ENCODE measurements at regions not wholly inside any gene's neighbourhood (a gene's known extent, or its start where the extent isn't known, plus 50 kb on each side); places are given as distances from the start of the nearest gene placed in this dataset.

DNA sequence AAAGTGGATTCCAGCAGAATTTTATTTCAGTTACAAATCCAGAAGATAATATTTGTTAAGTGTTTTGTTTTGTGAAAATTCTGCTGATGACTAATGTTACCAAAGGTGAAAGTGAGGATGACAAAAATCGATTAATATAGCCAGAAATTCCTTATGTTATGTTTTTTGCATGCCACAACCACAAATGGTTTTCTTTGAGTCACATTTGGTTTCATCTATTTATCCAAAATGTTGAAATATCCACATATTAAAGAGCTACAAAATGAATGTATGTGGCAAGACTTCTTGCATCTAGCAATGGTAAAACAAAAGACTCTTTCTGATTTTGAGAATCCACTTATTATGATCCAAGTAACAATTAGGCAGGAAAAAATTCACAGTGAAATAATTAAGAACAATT, 150.1 kb upstream of the LRRC4C start:
- no peak overlapping the region for H3K27ac ChIP-seq (ENCODE audit: low read depth, low read length)
- DNase-seq: no peak
- no peaks in the 10 kb centered on the region for H3K79me2 ChIP-seq (ENCODE audit: control insufficient read depth, insufficient read depth, low read length, poor library complexity)
- H2BK120ac ChIP-seq (ENCODE audit: insufficient read depth, low read length, poor library complexity): no peak overlapping the region
- H2AK5ac ChIP-seq (ENCODE audit: low read length): no peak overlapping the region
- H4K91ac ChIP-seq (ENCODE audit: low read depth, low read length): no peak overlapping the region
- no peak overlapping the region for H3K4me2 ChIP-seq (ENCODE audit: low read length)
- H3K9me3 ChIP-seq (ENCODE audit: insufficient read depth, low read depth, low read length): no peaks in the 10 kb centered on the region
- no peak overlapping the region for H3K9ac ChIP-seq (ENCODE audit: low read length)
- H3K36me3 ChIP-seq (ENCODE audit: control insufficient read depth in 1 of 2, insufficient read depth in 2 of 2, low read length in 2 of 2): peaks cover 0 to 1% of the 10 kb centered on the region in 2 experiments
- no peaks in the 10 kb centered on the region for H3K79me1 ChIP-seq (ENCODE audit: low read length)
- no peaks in the 10 kb centered on the region for H3K4me1 ChIP-seq (ENCODE audit: control insufficient read depth in 1 of 2, insufficient read depth in 2 of 2, low read length in 2 of 2)
- no peaks in the 10 kb centered on the region for H3K27me3 ChIP-seq (ENCODE audit: insufficient read depth, low read length)
- H4K12ac ChIP-seq (ENCODE audit: low read depth, low read length): no peak overlapping the region
- H4K8ac ChIP-seq (ENCODE audit: low read depth, low read length): no peak overlapping the region
- no peak overlapping the region for H3K4me3 ChIP-seq (ENCODE audit: low read depth, low read length)
- no peak overlapping the region for H2BK12ac ChIP-seq (ENCODE audit: low read length)
- H3K23ac ChIP-seq (ENCODE audit: low read length): no peak overlapping the region
- H3K14ac ChIP-seq (ENCODE audit: low read length): no peak overlapping the region
- no peak overlapping the region for H2BK5ac ChIP-seq (ENCODE audit: low read depth, low read length, poor library complexity)
- H2AFZ ChIP-seq (ENCODE audit: insufficient read depth, low read length, poor library complexity): no peak overlapping the region
- no peak overlapping the region for H3K4ac ChIP-seq (ENCODE audit: low read depth, low read length)
- H3K18ac ChIP-seq (ENCODE audit: low read length): no peak overlapping the region
- no CpG with 5 or more reads among the region's 1 CpG for WGBS (ENCODE audit: extremely low coverage, insufficient coverage, insufficient read length)

DNA sequence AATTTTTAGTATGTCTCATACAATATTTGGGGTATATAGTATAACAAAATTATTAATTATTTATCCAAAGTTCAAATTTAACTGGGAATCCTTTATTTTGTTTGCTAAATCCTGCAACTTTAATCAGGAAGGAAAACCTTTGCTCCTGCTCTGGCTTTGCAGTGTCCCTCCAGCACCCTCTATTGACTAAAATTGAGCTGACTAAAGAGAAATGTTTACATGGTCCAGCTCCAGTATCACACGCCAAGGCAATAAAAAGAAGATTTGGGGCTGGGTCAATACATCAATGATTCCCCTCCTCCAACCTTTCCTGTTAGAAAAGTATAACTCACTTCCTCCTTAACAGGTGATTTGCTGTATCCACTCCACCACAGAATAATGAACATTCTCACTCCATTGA, 153.0 kb upstream of the LRRC4C start:
- Histone ChIP-seq H2BK120ac (ENCODE audit: insufficient read depth, low read length, poor library complexity) (no peak overlapping the region), H3K79me2 (ENCODE audit: control insufficient read depth, insufficient read depth, low read length, poor library complexity) (no peaks in the 10 kb centered on the region), H3K4ac (ENCODE audit: low read depth, low read length) (no peak overlapping the region), H4K12ac (ENCODE audit: low read depth, low read length) (no peak overlapping the region), H3K14ac (ENCODE audit: low read length) (no peak overlapping the region), H2AK5ac (ENCODE audit: low read length) (no peak overlapping the region), H3K23ac (ENCODE audit: low read length) (no peak overlapping the region), H2AFZ (ENCODE audit: insufficient read depth, low read length, poor library complexity) (no peak overlapping the region), H2BK5ac (ENCODE audit: low read depth, low read length, poor library complexity) (no peak overlapping the region), H3K9ac (ENCODE audit: low read length) (no peak overlapping the region), H4K91ac (ENCODE audit: low read depth, low read length) (no peak overlapping the region), H4K8ac (ENCODE audit: low read depth, low read length) (no peak overlapping the region), H3K27me3 (ENCODE audit: insufficient read depth, low read length) (no peaks in the 10 kb centered on the region), H3K36me3 (ENCODE audit: control insufficient read depth in 1 of 2, insufficient read depth in 2 of 2, low read length in 2 of 2) (peaks cover 0 to 1% of the 10 kb centered on the region in 2 experiments), H3K9me3 (ENCODE audit: insufficient read depth, low read depth, low read length) (no peaks in the 10 kb centered on the region), H3K4me1 (ENCODE audit: control insufficient read depth in 1 of 2, insufficient read depth in 2 of 2, low read length in 2 of 2) (no peaks in the 10 kb centered on the region), H2BK12ac (ENCODE audit: low read length) (no peak overlapping the region), H3K79me1 (ENCODE audit: low read length) (no peaks in the 10 kb centered on the region), H3K4me3 (ENCODE audit: low read depth, low read length) (no peak overlapping the region), H3K27ac (ENCODE audit: low read depth, low read length) (no peak overlapping the region), H3K18ac (ENCODE audit: low read length) (no peak overlapping the region), H3K4me2 (ENCODE audit: low read length) (no peak overlapping the region)
- no peak for DNase-seq
- WGBS (ENCODE audit: extremely low coverage, insufficient coverage, insufficient read length): no CpG with 5 or more reads among the region's 1 CpG

DNA sequence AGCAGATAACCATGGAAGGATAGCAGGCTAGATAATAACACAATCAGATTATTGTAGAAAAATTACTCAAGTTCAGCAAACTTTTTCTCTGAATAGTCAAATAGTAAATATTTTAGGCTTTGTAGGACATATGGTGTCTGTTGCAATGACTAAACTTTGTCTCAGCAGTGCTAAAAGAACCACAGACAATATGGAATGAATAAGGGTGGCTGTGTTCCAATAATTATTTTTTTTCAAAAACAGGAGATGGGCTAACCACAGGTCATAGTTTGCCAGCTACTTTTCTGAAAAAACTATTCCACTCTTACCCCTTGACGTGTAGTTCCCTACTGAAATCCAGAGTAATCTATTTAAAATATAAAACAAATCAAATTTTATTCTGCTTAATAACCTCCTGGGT, 153.9 kb upstream of the LRRC4C start:
- H4K8ac ChIP-seq (ENCODE audit: low read depth, low read length): no peak overlapping the region
- H3K14ac ChIP-seq (ENCODE audit: low read length): no peak overlapping the region
- no peaks in the 10 kb centered on the region for H3K9me3 ChIP-seq (ENCODE audit: insufficient read depth, low read depth, low read length)
- H3K79me1 ChIP-seq (ENCODE audit: low read length): no peaks in the 10 kb centered on the region
- no peak overlapping the region for H2BK5ac ChIP-seq (ENCODE audit: low read depth, low read length, poor library complexity)
- no peak overlapping the region for H2AFZ ChIP-seq (ENCODE audit: insufficient read depth, low read length, poor library complexity)
- no peaks in the 10 kb centered on the region for H3K79me2 ChIP-seq (ENCODE audit: control insufficient read depth, insufficient read depth, low read length, poor library complexity)
- WGBS (ENCODE audit: extremely low coverage, insufficient coverage, insufficient read length): no CpG with 5 or more reads among the region's 1 CpG
- no peak overlapping the region for H2BK120ac ChIP-seq (ENCODE audit: insufficient read depth, low read length, poor library complexity)
- peaks cover 0 to 1% of the 10 kb centered on the region in 2 experiments for H3K36me3 ChIP-seq (ENCODE audit: control insufficient read depth in 1 of 2, insufficient read depth in 2 of 2, low read length in 2 of 2)
- H2BK12ac ChIP-seq (ENCODE audit: low read length): no peak overlapping the region
- no peaks in the 10 kb centered on the region for H3K4me1 ChIP-seq (ENCODE audit: control insufficient read depth in 1 of 2, insufficient read depth in 2 of 2, low read length in 2 of 2)
- H3K27ac ChIP-seq (ENCODE audit: low read depth, low read length): no peak overlapping the region
- H3K23ac ChIP-seq (ENCODE audit: low read length): no peak overlapping the region
- H3K18ac ChIP-seq (ENCODE audit: low read length): no peak overlapping the region
- no peak overlapping the region for H4K12ac ChIP-seq (ENCODE audit: low read depth, low read length)
- no peak overlapping the region for H3K9ac ChIP-seq (ENCODE audit: low read length)
- no peak for DNase-seq
- H2AK5ac ChIP-seq (ENCODE audit: low read length): no peak overlapping the region
- no peak overlapping the region for H3K4ac ChIP-seq (ENCODE audit: low read depth, low read length)
- no peak overlapping the region for H4K91ac ChIP-seq (ENCODE audit: low read depth, low read length)
- no peaks in the 10 kb centered on the region for H3K27me3 ChIP-seq (ENCODE audit: insufficient read depth, low read length)
- no peak overlapping the region for H3K4me3 ChIP-seq (ENCODE audit: low read depth, low read length)
- H3K4me2 ChIP-seq (ENCODE audit: low read length): no peak overlapping the region

DNA sequence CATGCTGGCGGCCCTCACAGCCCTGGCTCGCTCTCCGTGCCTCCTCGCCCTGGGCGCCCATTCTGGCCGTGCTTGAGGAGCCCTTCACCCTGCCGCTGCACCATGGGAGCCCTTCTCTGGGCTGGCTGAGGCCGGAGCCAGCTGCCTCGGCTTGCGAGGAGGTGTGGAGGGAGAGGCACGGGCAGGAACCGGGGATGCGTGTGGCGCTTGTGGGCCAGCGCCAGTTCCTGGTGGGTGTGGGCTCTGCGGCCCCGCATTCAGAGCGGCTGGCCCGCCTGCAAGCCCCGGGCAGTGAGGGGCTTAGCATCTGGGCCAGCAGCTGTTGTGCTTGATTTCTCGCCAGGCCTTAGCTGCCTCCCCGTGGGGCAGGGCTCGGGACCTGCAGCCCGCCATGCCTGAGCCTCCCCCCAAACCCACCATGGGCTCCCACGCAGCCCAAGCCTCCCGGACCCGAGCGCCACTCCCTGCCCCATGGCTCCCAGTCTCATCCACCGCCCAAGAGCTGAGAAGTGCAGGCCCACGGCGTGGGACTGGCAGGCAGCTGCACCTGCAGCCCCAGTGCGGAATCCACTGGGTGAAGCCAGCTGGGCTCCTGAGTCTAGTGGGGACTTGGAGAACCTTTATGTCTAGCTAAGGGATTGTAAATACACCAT, 163.4 kb upstream of the LRRC4C start:
- H3K14ac ChIP-seq (ENCODE audit: low read length): no peak overlapping the region
- H3K9ac ChIP-seq (ENCODE audit: low read length): no peak overlapping the region
- no peaks in the 10 kb centered on the region for H3K27me3 ChIP-seq (ENCODE audit: insufficient read depth, low read length)
- H2BK5ac ChIP-seq (ENCODE audit: low read depth, low read length, poor library complexity): no peak overlapping the region
- H3K23ac ChIP-seq (ENCODE audit: low read length): no peak overlapping the region
- no peaks in the 10 kb centered on the region for H3K4me1 ChIP-seq (ENCODE audit: control insufficient read depth in 1 of 2, insufficient read depth in 2 of 2, low read length in 2 of 2)
- no peaks in the 10 kb centered on the region for H3K36me3 ChIP-seq (ENCODE audit: control insufficient read depth in 1 of 2, insufficient read depth in 2 of 2, low read length in 2 of 2)
- H4K12ac ChIP-seq (ENCODE audit: low read depth, low read length): no peak overlapping the region
- no peak overlapping the region for H3K27ac ChIP-seq (ENCODE audit: low read depth, low read length)
- no peak for DNase-seq
- H3K79me2 ChIP-seq (ENCODE audit: control insufficient read depth, insufficient read depth, low read length, poor library complexity): no peaks in the 10 kb centered on the region
- no peak overlapping the region for H3K4me3 ChIP-seq (ENCODE audit: low read depth, low read length)
- H2AFZ ChIP-seq (ENCODE audit: insufficient read depth, low read length, poor library complexity): no peak overlapping the region
- H4K91ac ChIP-seq (ENCODE audit: low read depth, low read length): no peak overlapping the region
- no peak overlapping the region for H3K18ac ChIP-seq (ENCODE audit: low read length)
- no CpG with 5 or more reads among the region's 32 CpGs for WGBS (ENCODE audit: extremely low coverage, insufficient coverage, insufficient read length)
- no peak overlapping the region for H3K4ac ChIP-seq (ENCODE audit: low read depth, low read length)
- peaks cover 3% of the 10 kb centered on the region for H3K9me3 ChIP-seq (ENCODE audit: insufficient read depth, low read depth, low read length)
- no peak overlapping the region for H2BK120ac ChIP-seq (ENCODE audit: insufficient read depth, low read length, poor library complexity)
- H3K4me2 ChIP-seq (ENCODE audit: low read length): no peak overlapping the region
- no peak overlapping the region for H4K8ac ChIP-seq (ENCODE audit: low read depth, low read length)
- no peak overlapping the region for H2BK12ac ChIP-seq (ENCODE audit: low read length)
- no peaks in the 10 kb centered on the region for H3K79me1 ChIP-seq (ENCODE audit: low read length)
- no peak overlapping the region for H2AK5ac ChIP-seq (ENCODE audit: low read length)
